Sigmoid colon (tissue), 6 donors: ENCODE measurements at regions not wholly inside any gene's neighbourhood (a gene's known extent, or its start where the extent isn't known, plus 50 kb on each side); places are given as distances from the start of the nearest gene placed in this dataset.

Source experiments
- DNase-seq: peaks from one replicate; pipeline ENCODE4 v3.0.0-alpha.2; 2019
- H3K27ac ChIP-seq, 4 donors: fragments of 200-600 bp; sonication (generic); one replicate each; pipeline ENCODE4 v1.5.1; 2016 to 2019; ENCODE audit warnings: mild to moderate bottlenecking in 1 of 4
- H3K27me3 ChIP-seq, 3 donors: fragments of 200-600 bp; sonication (generic); one replicate each; pipeline ENCODE4 v1.5.1; 2019; ENCODE audit warnings: mild to moderate bottlenecking in 1 of 3
- H3K36me3 ChIP-seq, 4 donors: fragments of 200-600 bp; sonication (generic); one replicate each; pipeline ENCODE4 v1.5.1; 2016 to 2019
- H3K4me1 ChIP-seq, 4 donors: fragments of 200-600 bp; sonication (generic); one replicate each; pipeline ENCODE4 v1.5.1; 2017 to 2019
- H3K4me3 ChIP-seq, 4 donors: fragments of 200-600 bp; sonication (generic); one replicate each; pipeline ENCODE4 v1.5.1; 2017 to 2019; ENCODE audit warnings: mild to moderate bottlenecking in 2 of 4, moderate library complexity in 1 of 4
- H3K9me3 ChIP-seq, 4 donors: fragments of 200-600 bp in 3 of 4; sonication (generic) in 3 of 4; one replicate each; pipeline versions ENCODE4 v1.5.1 to v1.6.1; 2013 to 2019
- CTCF ChIP-seq, 4 experiments: fragments of 450-650 bp in 3 of 4; fragments of 200-600 bp in 1 of 4; IDR thresholded peaks; one replicate each; pipeline ENCODE4 v1.5.1; 2016 to 2019; ENCODE audit warnings: antibody characterized with exemption in 4 of 4, mild to moderate bottlenecking in 3 of 4, moderate library complexity in 2 of 4
- EP300 ChIP-seq, 4 donors: sonication (generic); formaldehyde crosslinking; IDR thresholded peaks; one replicate each; pipeline ENCODE4 v1.6.1; 2017; ENCODE audit warnings: antibody characterized with exemption in 4 of 4
- POLR2A ChIP-seq, 2 donors: fragments of 450-650 bp; IDR thresholded peaks; one replicate each; pipeline ENCODE4 v1.6.1; 2016; ENCODE audit warnings: antibody characterized with exemption in 2 of 2, mild to moderate bottlenecking in 2 of 2, moderate library complexity in 2 of 2
- POLR2AphosphoS5 ChIP-seq, 4 donors: sonication (generic); formaldehyde crosslinking; IDR thresholded peaks; one replicate each; pipeline ENCODE4 v1.6.1; 2017; ENCODE audit warnings: antibody characterized with exemption in 4 of 4
- WGBS, 2 donors: extraction: QIAGEN DNeasy Blood & Tissue Kit; methylation state at CpG; one replicate each; pipeline ENCODE4 v1.1.7; 2013; 5-methylcytosine and 5-hydroxymethylcytosine counted together
- intact Hi-C: fragments of 100-400 bp; cut with DNase I; formaldehyde crosslinking; loops from one replicate; pipeline ENCODE4 v1.15.1; 2023
- donor health status: healthy with polysubstance abuse.
- donor health status: healthy.

- 90 to 94% methylated on average over 17 of the region's 17 CpGs for WGBS, 2 donors
- intact Hi-C loops = no loop called here
Observed at GRCh38 chr4:32633421-32633820, 1913.3 kb downstream of the PCDH7 start.

GRCh38 chr4:32645653-32646052 lies 1925.5 kb downstream of the PCDH7 start:
- no peak overlapping the region for H3K27ac ChIP-seq
- H3K4me3 ChIP-seq = no peak overlapping the region
- TF ChIP-seq CTCF (IDR thresholded peaks at IDR 0.05) (no peak), EP300 (IDR thresholded peaks at IDR 0.05) (no peak), POLR2A (IDR thresholded peaks at IDR 0.05) (no peak), POLR2AphosphoS5 (IDR thresholded peaks at IDR 0.05) (no peak)
- 92 to 93% methylated on average over 6 of the region's 6 CpGs for WGBS, 2 donors
- no peaks in the 10 kb centered on the region for H3K36me3 ChIP-seq
- peaks cover 0 to 5% (median 0%) of the 10 kb centered on the region in 4 donors for H3K9me3 ChIP-seq
- intact Hi-C loops = no loop called here
- H3K27me3 ChIP-seq = no peaks in the 10 kb centered on the region
- DNase-seq = no peak
- no peaks in the 10 kb centered on the region for H3K4me1 ChIP-seq

More at GRCh38 chr4:32633421-32633820, 1913.3 kb downstream of the PCDH7 start:
- Histone ChIP-seq H3K27ac (no peak overlapping the region), H3K36me3 (no peaks in the 10 kb centered on the region), H3K4me1 (no peaks in the 10 kb centered on the region), H3K4me3 (no peak overlapping the region), H3K27me3 (no peaks in the 10 kb centered on the region), H3K9me3 (no peaks in the 10 kb centered on the region)
- no peak for TF ChIP-seq POLR2A (IDR thresholded peaks at IDR 0.05)
- TF ChIP-seq POLR2AphosphoS5 (IDR thresholded peaks at IDR 0.05) = no peak
- TF ChIP-seq EP300 (IDR thresholded peaks at IDR 0.05) = no peak
- TF ChIP-seq CTCF (IDR thresholded peaks at IDR 0.05) = no peak
- DNase-seq = no peak

- intact Hi-C loops = no loop called here
- DNase-seq = no peak
- H3K4me3 ChIP-seq = no peak overlapping the region
- no peaks in the 10 kb centered on the region for H3K9me3 ChIP-seq
- TF ChIP-seq POLR2AphosphoS5 (IDR thresholded peaks at IDR 0.05) = no peak
- TF ChIP-seq EP300 (IDR thresholded peaks at IDR 0.05) = no peak
- no peak for TF ChIP-seq POLR2A (IDR thresholded peaks at IDR 0.05)
- no peak for TF ChIP-seq CTCF (IDR thresholded peaks at IDR 0.05)
- H3K27ac ChIP-seq = no peak overlapping the region
- no peaks in the 10 kb centered on the region for H3K27me3 ChIP-seq
- 81 to 87% methylated on average over 3 of the region's 3 CpGs for WGBS, 2 donors
- H3K4me1 ChIP-seq = no peaks in the 10 kb centered on the region
- no peaks in the 10 kb centered on the region for H3K36me3 ChIP-seq
Observed at GRCh38 chr4:32658019-32658418, 1937.8 kb downstream of the PCDH7 start.

GRCh38 chr4:32661229-32661628 lies 1941.1 kb downstream of the PCDH7 start:
- Histone ChIP-seq H3K27me3 (no peaks in the 10 kb centered on the region), H3K4me1 (no peaks in the 10 kb centered on the region), H3K27ac (no peak overlapping the region), H3K36me3 (no peaks in the 10 kb centered on the region), H3K9me3 (no peaks in the 10 kb centered on the region), H3K4me3 (no peak overlapping the region)
- TF ChIP-seq CTCF (IDR thresholded peaks at IDR 0.05) (no peak), POLR2AphosphoS5 (IDR thresholded peaks at IDR 0.05) (no peak), POLR2A (IDR thresholded peaks at IDR 0.05) (no peak)
- intact Hi-C loops = no loop called here
- DNase-seq = no peak
- 12 to 51% methylated on average over 3 of the region's 3 CpGs for WGBS, 2 donors

- Histone ChIP-seq H3K4me3 (no peak overlapping the region), H3K4me1 (no peaks in the 10 kb centered on the region), H3K9me3 (no peaks in the 10 kb centered on the region), H3K36me3 (no peaks in the 10 kb centered on the region), H3K27ac (no peak overlapping the region), H3K27me3 (no peaks in the 10 kb centered on the region)
- intact Hi-C loops = no loop called here
- 88 to 90% methylated on average over 2 of the region's 2 CpGs for WGBS, 2 donors
- DNase-seq = no peak
- no peak for TF ChIP-seq CTCF (IDR thresholded peaks at IDR 0.05)
- TF ChIP-seq POLR2AphosphoS5 (IDR thresholded peaks at IDR 0.05) = no peak
- TF ChIP-seq EP300 (IDR thresholded peaks at IDR 0.05) = no peak
- TF ChIP-seq POLR2A (IDR thresholded peaks at IDR 0.05) = no peak
Observed at GRCh38 chr4:32662803-32663202, 1942.6 kb downstream of the PCDH7 start.
